Thyroid gland (tissue), 4 donors: ENCODE measurements at regions not wholly inside any gene's neighbourhood (a gene's known extent, or its start where the extent isn't known, plus 50 kb on each side); places are given as distances from the start of the nearest gene placed in this dataset.

Source experiments
- CTCF ChIP-seq, 6 experiments: fragments of 200-600 bp in 3 of 6; fragments of 450-650 bp in 3 of 6; sonication (generic) in 3 of 6; IDR thresholded peaks; one replicate each; pipeline ENCODE4 v1.5.1; 2016 to 2019; ENCODE audit warnings: antibody characterized with exemption in 6 of 6, mild to moderate bottlenecking in 2 of 6, inconsistent platforms in 1 of 6, moderate library complexity in 1 of 6
- POLR2A ChIP-seq, 2 donors: fragments of 450-650 bp; IDR thresholded peaks; one replicate each; pipeline ENCODE4 v1.6.1; 2017; ENCODE audit warnings: antibody characterized with exemption in 2 of 2, mild to moderate bottlenecking in 2 of 2, moderate library complexity in 1 of 2

- TF ChIP-seq CTCF (IDR thresholded peaks at IDR 0.05), result no peak
- TF ChIP-seq POLR2A (IDR thresholded peaks at IDR 0.05), result no peak
Measured at GRCh38 chr7:155213955-155214740, 83.5 kb upstream of the INSIG1 start.
